IMR-90 (cell line): ENCODE measurements at regions not wholly inside any gene's neighbourhood (a gene's known extent, or its start where the extent isn't known, plus 50 kb on each side); places are given as distances from the start of the nearest gene placed in this dataset.

ENCODE experiments used
- ATAC-seq: fragments of 200-7000 bp; cut with Tn5 transposase; 2 replicates; pipeline ENCODE4 v1.9.1; 2020; ENCODE audit warnings: low read depth, mild to moderate bottlenecking, moderate library complexity
- BruUV-seq: library from RNA; stranded (reverse); fragments of 400-500 nt; replicated peaks from 2 replicates; lab custom pipeline; 2021; lab: Mats Ljungman, UMichigan
- CTCF ChIA-PET: fragments of 300-600 bp; formaldehyde crosslinking; extraction: SDS; loops from one replicate; lab custom pipeline; 2021; ENCODE audit warnings: antibody characterized with exemption; lab: Yijun Ruan, JAX
- POLR2A ChIA-PET: fragments of 300-600 bp; sonication (Branson Sonifier 250); formaldehyde crosslinking; loops from one replicate; lab custom pipeline; 2022; ENCODE audit warnings: antibody characterized with exemption; ENCODE audit not compliant: unreplicated experiment; lab: Charles Lee
- DNase-seq: peaks from one replicate; pipeline ENCODE4 v3.0.0; 2013
- H2AFZ ChIP-seq: replicated peaks from 2 replicates; pipeline ENCODE3; 2013; ENCODE audit warnings: low read length, mild to moderate bottlenecking; ENCODE audit not compliant: poor library complexity
- H2AK5ac ChIP-seq: 2 replicates; pipeline ENCODE4 v1.6.1; 2013; ENCODE audit warnings: low read depth, low read length, inconsistent platforms
- H2AK9ac ChIP-seq: replicated peaks from 2 replicates; pipeline ENCODE3; 2013; ENCODE audit warnings: mild to moderate bottlenecking, low read depth, low read length, moderate library complexity; ENCODE audit not compliant: poor library complexity
- H2BK120ac ChIP-seq: 2 replicates; pipeline ENCODE4 v1.6.1; 2013; ENCODE audit warnings: low read depth, low read length, inconsistent platforms
- H2BK15ac ChIP-seq: 3 replicates; pipeline ENCODE4 v1.6.1; 2013; ENCODE audit warnings: low read depth, low read length, inconsistent platforms
- H2BK20ac ChIP-seq: 2 replicates; pipeline ENCODE4 v1.6.1; 2013; ENCODE audit warnings: low read depth, mild to moderate bottlenecking, inconsistent platforms, low read length, moderate library complexity
- H2BK5ac ChIP-seq: 2 replicates; pipeline ENCODE4 v1.6.1; 2013; ENCODE audit warnings: mild to moderate bottlenecking, low read depth, low read length, inconsistent platforms; ENCODE audit not compliant: poor library complexity, severe bottlenecking
- H3K14ac ChIP-seq: replicated peaks from 2 replicates; pipeline ENCODE4 v1.6.1; 2013; ENCODE audit warnings: low read depth, low read length, inconsistent platforms
- H3K18ac ChIP-seq: 2 replicates; pipeline ENCODE4 v1.6.1; 2013; ENCODE audit warnings: low read depth, low read length, control low read depth
- H3K23ac ChIP-seq: 2 replicates; pipeline ENCODE4 v1.6.1; 2013; ENCODE audit warnings: low read depth, low read length, inconsistent platforms
- H3K27ac ChIP-seq: 2 replicates; pipeline ENCODE4 v1.5.1; 2013; ENCODE audit warnings: mild to moderate bottlenecking, control low read depth, low read length; ENCODE audit not compliant: insufficient read depth
- H3K27me3 ChIP-seq: 2 replicates; pipeline ENCODE4 v1.6.1; 2013; ENCODE audit warnings: low read length; ENCODE audit not compliant: control insufficient read depth, insufficient read depth
- H3K36me3 ChIP-seq: 2 replicates; pipeline ENCODE4 v1.6.1; 2013; ENCODE audit warnings: low read length, mixed read lengths; ENCODE audit not compliant: control insufficient read depth, insufficient read depth
- H3K4ac ChIP-seq: 2 replicates; pipeline ENCODE4 v1.6.1; 2013; ENCODE audit warnings: low read depth, low read length, inconsistent platforms
- H3K4me1 ChIP-seq: 2 replicates; pipeline ENCODE4 v1.6.1; 2013; ENCODE audit warnings: low read length, mixed read lengths; ENCODE audit not compliant: control insufficient read depth, insufficient read depth
- H3K4me2 ChIP-seq: 2 replicates; pipeline ENCODE4 v1.6.1; 2013; ENCODE audit warnings: low read depth, mild to moderate bottlenecking, control low read depth, low read length, moderate library complexity
- H3K4me3 ChIP-seq: 2 replicates; pipeline ENCODE4 v1.5.1; 2013; ENCODE audit warnings: low read depth, mild to moderate bottlenecking, control low read depth, low read length, moderate library complexity; ENCODE audit not compliant: insufficient read depth
- H3K56ac ChIP-seq: 2 replicates; pipeline ENCODE4 v1.6.1; 2013; ENCODE audit warnings: low read length, inconsistent platforms; ENCODE audit not compliant: insufficient read depth; ENCODE audit errors: extremely low read depth
- H3K79me1 ChIP-seq, 2 experiments: 2 replicates each; pipeline ENCODE4 v1.6.1; 2013; ENCODE audit warnings: low read length in 2 of 2, inconsistent platforms in 1 of 2, low read depth in 1 of 2
- H3K9ac ChIP-seq: 2 replicates; pipeline ENCODE4 v1.6.1; 2013; ENCODE audit warnings: low read depth, low read length, control low read depth
- H3K9me1 ChIP-seq: 2 replicates; pipeline ENCODE4 v1.6.1; 2013; ENCODE audit warnings: low read length, inconsistent platforms; ENCODE audit not compliant: insufficient read depth
- H3K9me3 ChIP-seq: 2 replicates; pipeline ENCODE4 v1.6.1; 2013; ENCODE audit warnings: low read length; ENCODE audit not compliant: control insufficient read depth, insufficient read depth
- H4K20me1 ChIP-seq: 2 replicates; pipeline ENCODE4 v1.6.1; 2013; ENCODE audit warnings: low read length, inconsistent platforms; ENCODE audit not compliant: insufficient read depth
- H4K5ac ChIP-seq: 2 replicates; pipeline ENCODE4 v1.6.1; 2013; ENCODE audit warnings: mild to moderate bottlenecking, low read depth, low read length, control low read depth
- H4K8ac ChIP-seq, 2 experiments: 2 replicates each; pipeline ENCODE4 v1.6.1; 2013; ENCODE audit warnings: low read depth in 2 of 2, low read length in 2 of 2, control low read depth in 1 of 2, inconsistent platforms in 1 of 2
- H4K91ac ChIP-seq: 2 replicates; pipeline ENCODE4 v1.6.1; 2013; ENCODE audit warnings: low read depth, low read length, inconsistent platforms; ENCODE audit not compliant: insufficient read depth
- ELK1 ChIP-seq: fragments of 150-350 bp; IDR thresholded peaks from 2 replicates; pipeline ENCODE4 v1.6.1; 2016; ENCODE audit warnings: low read depth, mild to moderate bottlenecking, low read length, moderate library complexity, borderline replicate concordance
- FOS ChIP-seq: fragments of 150-350 bp; IDR thresholded peaks from 2 replicates; pipeline ENCODE4 v1.6.1; 2016; ENCODE audit warnings: low read depth, low read length
- NFE2L2 ChIP-seq: fragments of 150-350 bp; IDR thresholded peaks from 2 replicates; pipeline ENCODE4 v1.6.1; 2016; ENCODE audit warnings: low read depth, mild to moderate bottlenecking, low read length
- SMC3 ChIP-seq: fragments of 150-350 bp; IDR thresholded peaks from 2 replicates; pipeline ENCODE4 v1.6.1; 2016; ENCODE audit warnings: low read depth, mild to moderate bottlenecking, antibody characterized with exemption, low read length, moderate library complexity
- WGBS, 2 experiments: methylation state at CpG; one replicate each; pipeline versions ENCODE4 v1.1.5 to v1.1.7; 2013; ENCODE audit warnings: missing lambda C conversion rate in 2 of 2; ENCODE audit not compliant: insufficient read length in 1 of 2; ENCODE audit errors: extremely low coverage in 2 of 2; 5-methylcytosine and 5-hydroxymethylcytosine counted together
- dilution Hi-C: fragments of 300-500 bp; cut with HindIII; formaldehyde crosslinking; loops from one replicate; pipeline ENCODE4 v1.14.3; 2018; ENCODE audit warnings: low sequenced_read_pairs; ENCODE audit not compliant: unreplicated experiment
- in situ Hi-C: fragments of 300-500 bp; cut with MboI; formaldehyde crosslinking; loops from 3 replicates; pipeline ENCODE4 v1.14.3; 2019; ENCODE audit warnings: low sequenced_read_pairs, inconsistent platforms, mixed read lengths
- intact Hi-C: fragments of 100-400 bp; cut with micrococcal nuclease; formaldehyde crosslinking; loops from 2 replicates; pipeline ENCODE4 v1.10.0; 2022

DNA sequence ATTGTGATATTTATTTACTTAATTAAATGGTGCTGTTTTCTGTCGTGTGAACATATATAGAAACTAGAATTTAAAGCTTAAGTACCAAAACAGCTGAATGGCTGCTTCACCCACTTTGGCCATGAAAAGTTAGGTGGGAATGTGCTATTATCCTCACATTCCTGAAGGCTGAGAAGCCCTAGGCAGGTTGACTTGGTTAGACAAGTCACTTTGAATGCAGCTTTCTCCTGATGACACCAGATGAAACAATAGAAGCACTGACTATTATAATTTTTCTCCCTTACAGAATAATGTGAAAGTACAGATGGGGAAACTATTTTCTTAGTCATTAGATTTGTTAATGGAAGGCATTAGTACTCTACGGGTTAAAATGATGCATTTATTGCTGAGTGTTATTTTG, 65.1 kb upstream of the C5orf46 start:
- Histone ChIP-seq H4K5ac (no peak overlapping the region), H2AK9ac (no peak overlapping the region), H3K79me1 (no peaks in the 10 kb centered on the region), H2BK15ac (no peak overlapping the region), H3K36me3 (no peaks in the 10 kb centered on the region), H3K4me2 (no peak overlapping the region), H4K20me1 (no peaks in the 10 kb centered on the region), H3K4me3 (no peak overlapping the region), H3K56ac (no peak overlapping the region), H3K14ac (no peak overlapping the region), H3K4me1 (no peaks in the 10 kb centered on the region), H2AFZ (no peak overlapping the region), H4K8ac (no peak overlapping the region), H2BK20ac (no peak overlapping the region), H2AK5ac (no peak overlapping the region), H2BK120ac (no peak overlapping the region), H3K9me3 (no peaks in the 10 kb centered on the region), H3K9me1 (no peaks in the 10 kb centered on the region), H4K91ac (no peak overlapping the region), H2BK5ac (no peak overlapping the region), H3K4ac (no peak overlapping the region), H3K18ac (no peak overlapping the region), H3K27ac (no peak overlapping the region), H3K9ac (no peak overlapping the region), H3K27me3 (no peaks in the 10 kb centered on the region), H3K23ac (no peak overlapping the region)
- no peak for ATAC-seq
- CTCF ChIA-PET, result no interaction called here
- POLR2A ChIA-PET, result no interaction called here
- BruUV-seq, result no TSS peak
- in situ Hi-C loops (no loop called here), intact Hi-C loops (no loop called here), dilution Hi-C loops (no loop called here)
- DNase-seq, result no peak
- TF ChIP-seq FOS, result no peak
- no peak for TF ChIP-seq NFE2L2
- no peak for TF ChIP-seq SMC3
- no peak for TF ChIP-seq ELK1
- WGBS, 2 experiments, result no CpG with 5 or more reads among the region's 2 CpGs
